ENCODE measurements at regions not wholly inside any gene's neighbourhood (a gene's known extent, or its start where the extent isn't known, plus 50 kb on each side); places are given as distances from the start of the nearest gene placed in this dataset.
"Not testable (repeated sequence)": the region's sequence is repeated elsewhere in the genome, so short reads cannot be mapped to it uniquely, and the experiment has no call there.

- Mint-ChIP-seq H3K36me3 (ENCODE audit: low read depth) (no peaks in the 10 kb centered on the region), H3K9me3 (peaks cover 13% of the 10 kb centered on the region), H3K4me1 (ENCODE audit: low read depth) (no peaks in the 10 kb centered on the region), H3K4me3 (no peak overlapping the region), H3K27me3 (ENCODE audit: insufficient read depth) (no peaks in the 10 kb centered on the region), H3K27ac (no peak overlapping the region)
- no peak for TF ChIP-seq CTCF (IDR thresholded peaks at IDR 0.05)
- no peak for DNase-seq
These were observed 972.0 kb upstream of the PCDH20 start for GRCh38 chr13:62387647-62388046.

- H3K36me3 Mint-ChIP-seq (ENCODE audit: low read depth); H3K27ac Mint-ChIP-seq; DNase-seq; H3K4me1 Mint-ChIP-seq (ENCODE audit: low read depth); H3K4me3 Mint-ChIP-seq; H3K27me3 Mint-ChIP-seq (ENCODE audit: insufficient read depth): not testable (repeated sequence)
- H3K9me3 Mint-ChIP-seq = peaks cover 17% of the 10 kb centered on the region
These were observed 963.6 kb upstream of the PCDH20 start for GRCh38 chr13:62379241-62379640.

DNA sequence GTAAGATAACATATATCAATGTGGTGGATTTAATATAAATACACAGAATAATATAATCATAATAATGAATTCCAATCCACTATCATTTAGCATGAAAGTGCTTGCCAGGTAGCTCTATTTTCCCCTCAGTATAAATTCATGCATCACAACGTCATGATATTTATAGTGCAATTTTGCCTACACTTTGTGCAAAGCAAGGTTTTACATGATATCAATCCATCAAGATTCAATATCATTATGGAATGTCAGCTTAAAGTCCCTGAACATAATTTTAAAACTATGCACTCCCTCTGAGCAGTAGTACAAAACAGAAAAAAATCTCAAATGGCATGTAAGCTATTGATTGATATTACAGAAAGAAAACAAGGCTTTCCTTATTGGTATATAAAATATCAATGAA is 962.2 kb upstream of the PCDH20 start:
- Mint-ChIP-seq H3K36me3 (ENCODE audit: low read depth) (no peaks in the 10 kb centered on the region; the same call in 1 of the 2 replicates), H3K27ac (no peak overlapping the region)

GRCh38 chr13:62375653-62376052 is 960.0 kb upstream of the PCDH20 start:
- Mint-ChIP-seq H3K4me1 (ENCODE audit: low read depth) (no peaks in the 10 kb centered on the region), H3K27me3 (ENCODE audit: insufficient read depth) (no peaks in the 10 kb centered on the region), H3K27ac (no peak overlapping the region), H3K36me3 (ENCODE audit: low read depth) (no peaks in the 10 kb centered on the region; the same call in 1 of the 2 replicates), H3K9me3 (peaks cover 15% of the 10 kb centered on the region), H3K4me3 (no peak overlapping the region)
- no peak for TF ChIP-seq CTCF (IDR thresholded peaks at IDR 0.05)
- DNase-seq = no peak

More for the DNA sequence above, 962.2 kb upstream of the PCDH20 start:
- no peaks in the 10 kb centered on the region for H3K4me1 Mint-ChIP-seq (ENCODE audit: low read depth)
- no peak for TF ChIP-seq CTCF (IDR thresholded peaks at IDR 0.05)
- no peak overlapping the region for H3K4me3 Mint-ChIP-seq
- DNase-seq = no peak
- peaks cover 17% of the 10 kb centered on the region for H3K9me3 Mint-ChIP-seq
- no peaks in the 10 kb centered on the region for H3K27me3 Mint-ChIP-seq (ENCODE audit: insufficient read depth)

GRCh38 chr13:62371737-62372136 is 956.1 kb upstream of the PCDH20 start:
- Mint-ChIP-seq H3K27me3 (ENCODE audit: insufficient read depth) (no peaks in the 10 kb centered on the region), H3K4me3 (no peak overlapping the region), H3K27ac (no peak overlapping the region), H3K9me3 (peaks cover 5% of the 10 kb centered on the region; the same call in 1 of the 2 replicates), H3K4me1 (ENCODE audit: low read depth) (no peaks in the 10 kb centered on the region), H3K36me3 (ENCODE audit: low read depth) (no peaks in the 10 kb centered on the region)
- DNase-seq = no peak
- TF ChIP-seq CTCF (IDR thresholded peaks at IDR 0.05) = no peak

DNA sequence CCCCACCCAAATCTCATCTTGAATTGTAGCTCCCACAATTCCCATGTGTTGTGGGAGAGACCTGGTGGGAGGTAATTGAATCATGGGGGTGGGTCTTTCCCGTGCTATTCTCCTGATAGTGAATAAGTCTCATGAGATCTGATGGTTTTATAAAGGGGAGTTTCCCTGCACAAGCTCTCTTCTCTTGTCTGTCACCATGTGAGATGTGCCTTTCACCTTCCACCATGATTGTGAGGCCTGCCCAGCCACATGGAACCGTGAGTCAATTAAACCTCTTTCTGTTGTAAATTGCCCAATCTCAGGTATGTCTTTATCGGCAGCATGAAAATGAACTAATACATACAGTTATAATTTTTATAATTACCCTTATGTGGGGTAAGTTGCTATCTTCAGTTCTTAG is 952.3 kb upstream of the PCDH20 start:
- H3K4me3 Mint-ChIP-seq; DNase-seq; H3K9me3 Mint-ChIP-seq; H3K27ac Mint-ChIP-seq; H3K4me1 Mint-ChIP-seq (ENCODE audit: low read depth); H3K27me3 Mint-ChIP-seq (ENCODE audit: insufficient read depth); H3K36me3 Mint-ChIP-seq (ENCODE audit: low read depth): not testable (repeated sequence)

GRCh38 chr13:62360609-62361008 is 945.0 kb upstream of the PCDH20 start:
- no peaks in the 10 kb centered on the region for H3K27me3 Mint-ChIP-seq (ENCODE audit: insufficient read depth)
- H3K36me3 Mint-ChIP-seq (ENCODE audit: low read depth) = no peaks in the 10 kb centered on the region; the same call in 1 of the 2 replicates
- H3K27ac Mint-ChIP-seq = no peak overlapping the region
- no peak for DNase-seq
- no peaks in the 10 kb centered on the region for H3K4me1 Mint-ChIP-seq (ENCODE audit: low read depth)
- no peak overlapping the region for H3K4me3 Mint-ChIP-seq
- no peak for TF ChIP-seq CTCF (IDR thresholded peaks at IDR 0.05)
- H3K9me3 Mint-ChIP-seq = peaks cover 9% of the 10 kb centered on the region
